Activated B cell treated with CpG ODN at 0.5 μM for 24 hours (primary cell): ENCODE measurements at regions not wholly inside any gene's neighbourhood (a gene's known extent, or its start where the extent isn't known, plus 50 kb on each side); places are given as distances from the start of the nearest gene placed in this dataset.

Experiments
- ATAC-seq: fragments of 200-7000 bp; cut with Tn5 transposase; one replicate; pipeline ENCODE4 v1.10.0; 2021; ENCODE audit warnings: low read depth, mild to moderate bottlenecking, moderate library complexity
- CTCF ChIA-PET: fragments of 350-600 bp; sonication (Branson Sonifier 250); formaldehyde crosslinking; loops from one replicate; lab custom pipeline; 2021; ENCODE audit warnings: antibody characterized with exemption; lab: Charles Lee
- POLR2A ChIA-PET: fragments of 350-600 bp; sonication (Branson Sonifier 250); formaldehyde crosslinking; loops from one replicate; lab custom pipeline; 2021; ENCODE audit warnings: antibody characterized with exemption; lab: Charles Lee
- DNase-seq: peaks from one replicate; pipeline ENCODE4 v3.0.0; 2022
- H3K27ac Mint-ChIP-seq: one replicate; pipeline ENCODE4 v1.8.0; 2020; ENCODE audit warnings: mixed read lengths
- H3K27me3 Mint-ChIP-seq: one replicate; pipeline ENCODE4 v1.8.0; 2021; ENCODE audit warnings: mixed read lengths
- H3K36me3 Mint-ChIP-seq: one replicate; pipeline ENCODE4 v1.8.0; 2021; ENCODE audit warnings: low read depth, mixed read lengths
- H3K4me1 Mint-ChIP-seq: one replicate; pipeline ENCODE4 v1.8.0; 2021; ENCODE audit warnings: mixed read lengths
- H3K4me3 Mint-ChIP-seq: one replicate; pipeline ENCODE4 v1.8.0; 2020; ENCODE audit warnings: mild to moderate bottlenecking, mixed read lengths
- H3K9me3 Mint-ChIP-seq: one replicate; pipeline ENCODE4 v1.8.0; 2020; ENCODE audit warnings: mixed read lengths
- intact Hi-C: fragments of 100-400 bp; cut with micrococcal nuclease; formaldehyde crosslinking; loops from one replicate; pipeline ENCODE4 v1.15.1; 2024
- TF ChIP-seq, protein P1 (sequence below): fragments of 200-600 bp; IDR thresholded peaks from one replicate; pipeline ENCODE4 v1.8.0; 2022; ENCODE audit warnings: antibody characterized with exemption, mild to moderate bottlenecking

DNA sequence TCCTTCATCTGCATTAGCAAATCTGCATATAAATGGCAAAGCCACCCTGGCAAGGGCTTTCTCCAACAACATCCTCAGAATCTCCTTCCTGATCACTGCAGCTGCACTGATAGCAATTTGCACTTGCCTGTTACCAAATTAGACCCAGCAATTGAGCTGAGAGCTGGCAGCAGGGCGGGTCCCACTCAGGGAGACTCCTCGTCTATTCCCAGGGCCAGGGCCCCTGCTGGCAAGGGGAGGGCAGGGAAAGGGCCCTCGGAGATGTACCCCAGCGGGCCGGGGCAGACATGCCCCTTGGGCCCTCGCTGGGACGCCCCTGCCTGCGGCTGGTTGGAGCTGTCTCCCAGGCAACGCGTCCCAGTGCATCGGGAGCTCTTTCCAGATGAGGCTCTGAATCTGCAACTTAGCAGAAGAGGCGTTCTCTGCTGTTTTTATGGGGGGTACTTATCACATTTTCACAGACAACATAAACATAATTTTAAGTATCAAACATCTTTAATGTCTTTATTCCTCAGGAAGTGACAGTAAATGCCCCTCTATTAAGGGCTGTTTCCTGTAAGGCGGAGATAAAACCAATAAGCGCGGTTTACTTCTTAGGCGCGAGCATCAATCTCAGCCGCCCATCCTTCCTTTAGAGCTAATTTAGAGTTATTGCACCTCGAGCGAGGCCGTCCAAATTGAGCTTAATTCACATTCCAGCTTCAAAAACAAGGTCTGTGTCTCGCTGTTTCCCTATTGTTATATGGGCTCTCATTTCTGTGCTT lies 249.0 kb upstream of the PPP2R2D start:
- no peak for DNase-seq
- CTCF ChIA-PET = no interaction called here
- ATAC-seq = no peak
- H3K9me3 Mint-ChIP-seq = no peaks in the 10 kb centered on the region
- no peaks in the 10 kb centered on the region for H3K36me3 Mint-ChIP-seq
- H3K4me1 Mint-ChIP-seq = no peaks in the 10 kb centered on the region
- TF ChIP-seq, protein P1, sequence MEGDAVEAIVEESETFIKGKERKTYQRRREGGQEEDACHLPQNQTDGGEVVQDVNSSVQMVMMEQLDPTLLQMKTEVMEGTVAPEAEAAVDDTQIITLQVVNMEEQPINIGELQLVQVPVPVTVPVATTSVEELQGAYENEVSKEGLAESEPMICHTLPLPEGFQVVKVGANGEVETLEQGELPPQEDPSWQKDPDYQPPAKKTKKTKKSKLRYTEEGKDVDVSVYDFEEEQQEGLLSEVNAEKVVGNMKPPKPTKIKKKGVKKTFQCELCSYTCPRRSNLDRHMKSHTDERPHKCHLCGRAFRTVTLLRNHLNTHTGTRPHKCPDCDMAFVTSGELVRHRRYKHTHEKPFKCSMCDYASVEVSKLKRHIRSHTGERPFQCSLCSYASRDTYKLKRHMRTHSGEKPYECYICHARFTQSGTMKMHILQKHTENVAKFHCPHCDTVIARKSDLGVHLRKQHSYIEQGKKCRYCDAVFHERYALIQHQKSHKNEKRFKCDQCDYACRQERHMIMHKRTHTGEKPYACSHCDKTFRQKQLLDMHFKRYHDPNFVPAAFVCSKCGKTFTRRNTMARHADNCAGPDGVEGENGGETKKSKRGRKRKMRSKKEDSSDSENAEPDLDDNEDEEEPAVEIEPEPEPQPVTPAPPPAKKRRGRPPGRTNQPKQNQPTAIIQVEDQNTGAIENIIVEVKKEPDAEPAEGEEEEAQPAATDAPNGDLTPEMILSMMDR = no peak
- intact Hi-C loops = no loop called here
- no peak overlapping the region for H3K27ac Mint-ChIP-seq
- H3K4me3 Mint-ChIP-seq = no peak overlapping the region
- POLR2A ChIA-PET = no interaction called here
- H3K27me3 Mint-ChIP-seq = peaks cover 13% of the 10 kb centered on the region

DNA sequence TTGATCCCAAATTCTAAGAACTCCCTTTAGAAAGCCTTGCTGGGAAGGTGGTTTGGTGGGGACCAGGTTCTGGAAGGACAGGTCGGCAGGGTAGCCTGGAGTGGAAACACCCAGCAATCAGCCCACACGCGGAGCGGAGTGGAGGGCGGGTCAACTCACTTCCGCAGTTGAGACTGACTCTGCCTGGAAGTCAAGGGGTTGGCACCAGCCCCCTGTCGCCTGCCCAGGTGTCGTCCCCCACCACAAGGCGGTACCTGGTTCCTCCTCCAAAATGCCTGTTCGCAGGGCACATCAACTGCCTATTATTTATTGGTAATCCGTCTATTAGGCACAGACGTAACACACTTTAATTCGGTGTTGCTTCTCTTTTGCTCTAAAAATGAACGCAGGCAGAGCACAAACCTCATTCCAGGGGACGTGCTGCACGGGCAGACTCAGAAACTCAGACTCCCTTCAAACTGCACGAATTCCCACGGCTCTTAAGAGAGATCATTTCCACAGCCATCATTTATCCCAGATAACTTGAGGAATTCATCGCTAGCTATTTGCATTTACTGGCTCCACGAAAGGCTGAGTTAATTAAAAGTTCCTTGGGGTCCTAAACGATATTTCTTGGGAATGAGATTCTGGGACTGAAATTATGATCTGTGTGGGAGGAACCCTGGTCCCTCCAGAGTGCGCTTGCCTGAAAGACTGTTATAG lies 248.2 kb upstream of the PPP2R2D start:
- ATAC-seq (no peak), DNase-seq (no peak)
- H3K4me3 Mint-ChIP-seq = no peak overlapping the region
- no peaks in the 10 kb centered on the region for H3K36me3 Mint-ChIP-seq
- peaks cover 12% of the 10 kb centered on the region for H3K27me3 Mint-ChIP-seq
- intact Hi-C loops = no loop called here
- no peak overlapping the region for H3K27ac Mint-ChIP-seq
- H3K9me3 Mint-ChIP-seq = no peaks in the 10 kb centered on the region
- TF ChIP-seq, protein P1 = no peak
- ChIA-PET CTCF (no interaction called here), POLR2A (no interaction called here)
- no peaks in the 10 kb centered on the region for H3K4me1 Mint-ChIP-seq

DNA sequence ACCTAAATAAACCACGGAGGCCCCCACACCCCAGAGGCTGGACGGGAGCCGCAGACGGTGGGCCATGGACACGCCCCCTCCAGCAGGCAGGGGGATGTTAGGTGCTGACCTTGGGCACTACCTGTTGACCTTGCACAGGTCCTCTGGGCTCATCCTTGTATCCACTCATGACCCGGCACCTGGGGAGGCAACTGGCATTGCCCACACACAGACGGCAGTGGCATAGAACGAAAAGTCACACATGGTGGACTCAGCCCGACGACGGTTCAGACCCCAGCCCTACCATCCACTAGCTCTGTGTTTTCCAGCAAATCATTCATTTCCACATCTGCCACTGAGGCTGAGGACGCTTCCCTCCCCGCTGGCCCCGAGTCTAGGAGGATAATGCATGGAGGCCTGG lies 247.7 kb upstream of the PPP2R2D start:
- CTCF ChIA-PET = no interaction called here
- DNase-seq (no peak), ATAC-seq (no peak)
- H3K4me1 Mint-ChIP-seq = no peaks in the 10 kb centered on the region
- no peaks in the 10 kb centered on the region for H3K9me3 Mint-ChIP-seq
- H3K27ac Mint-ChIP-seq = no peak overlapping the region
- H3K4me3 Mint-ChIP-seq = no peak overlapping the region
- H3K27me3 Mint-ChIP-seq = peaks cover 8% of the 10 kb centered on the region
- TF ChIP-seq, protein P1 = no peak
- intact Hi-C loops = no loop called here
- POLR2A ChIA-PET = no interaction called here
- no peaks in the 10 kb centered on the region for H3K36me3 Mint-ChIP-seq

DNA sequence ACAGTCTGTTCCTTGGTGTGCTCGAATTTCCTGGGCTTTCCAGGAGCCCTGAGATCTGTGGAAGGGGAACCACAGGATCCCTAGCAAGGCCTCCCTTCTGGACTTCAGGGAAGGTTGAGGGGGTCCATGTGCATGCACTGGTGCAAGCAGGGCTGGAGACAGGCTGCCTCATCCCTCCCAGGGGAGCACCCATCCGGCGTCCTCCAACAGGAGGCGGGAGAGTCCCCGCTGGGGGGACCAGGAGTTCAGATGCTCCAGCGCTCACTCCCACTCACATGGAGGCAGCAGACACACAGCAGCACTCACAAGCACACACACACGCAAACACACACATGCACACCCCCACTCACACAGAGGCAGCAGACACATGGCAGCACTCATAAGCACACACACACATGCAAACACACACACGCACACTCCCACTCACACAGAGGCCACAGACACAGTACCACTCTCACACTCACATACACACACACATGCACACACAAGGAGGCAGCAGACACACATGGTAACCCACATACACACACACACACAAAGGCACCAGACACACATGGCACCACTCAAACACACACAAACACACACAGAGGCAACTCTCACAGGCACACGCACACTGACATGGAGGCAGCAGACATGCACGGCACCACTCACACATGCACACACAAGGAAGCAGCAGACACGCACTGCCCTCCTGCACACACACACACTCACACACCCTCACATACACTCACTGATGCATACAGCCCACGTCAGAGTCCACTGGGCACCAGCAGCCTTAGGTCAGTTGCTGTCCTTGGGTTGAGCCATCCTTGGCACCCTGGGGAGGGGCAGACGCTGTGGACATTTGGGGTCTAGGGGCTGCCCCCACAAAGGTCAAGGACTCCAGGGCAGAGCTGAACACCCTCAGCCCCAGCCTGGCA lies 247.0 kb upstream of the PPP2R2D start:
- no peak overlapping the region for H3K4me3 Mint-ChIP-seq
- peaks cover 8% of the 10 kb centered on the region for H3K27me3 Mint-ChIP-seq
- DNase-seq = no peak
- H3K9me3 Mint-ChIP-seq = no peaks in the 10 kb centered on the region
- TF ChIP-seq, protein P1 = no peak
- ATAC-seq = no peak
- no peaks in the 10 kb centered on the region for H3K4me1 Mint-ChIP-seq
- H3K27ac Mint-ChIP-seq = no peak overlapping the region
- no peaks in the 10 kb centered on the region for H3K36me3 Mint-ChIP-seq
- intact Hi-C loops = no loop called here
- CTCF ChIA-PET = no interaction called here
- POLR2A ChIA-PET = no interaction called here
